DOHH2 (cell line): ENCODE measurements at regions not wholly inside any gene's neighbourhood (a gene's known extent, or its start where the extent isn't known, plus 50 kb on each side); places are given as distances from the start of the nearest gene placed in this dataset.
"Not testable (repeated sequence)": the region's sequence is repeated elsewhere in the genome, so short reads cannot be mapped to it uniquely, and the experiment has no call there.

Experiments
- H3F3A ChIP-seq: fragments of 200-600 bp; sonication (generic), shearing (Covaris generic); 2 replicates; pipeline ENCODE4 v1.6.0; 2016; ENCODE audit warnings: antibody characterized with exemption, mild to moderate bottlenecking; ENCODE audit not compliant: control insufficient read depth, insufficient read depth
- H3K27ac ChIP-seq: fragments of 200-600 bp; sonication (generic); 2 replicates; pipeline ENCODE4 v1.5.1; 2014; ENCODE audit warnings: low read depth, mild to moderate bottlenecking, low read length, moderate library complexity
- H3K27me3 ChIP-seq: fragments of 200-600 bp; sonication (generic); 2 replicates; pipeline ENCODE4 v1.6.1; 2014; ENCODE audit warnings: mild to moderate bottlenecking, low read length, mixed read lengths; ENCODE audit not compliant: control insufficient read depth
- H3K36me3 ChIP-seq: fragments of 200-600 bp; sonication (generic); 2 replicates; pipeline ENCODE4 v1.6.1; 2014; ENCODE audit warnings: mild to moderate bottlenecking, low read length, moderate library complexity, mixed read lengths; ENCODE audit not compliant: control insufficient read depth
- H3K4me1 ChIP-seq: fragments of 200-600 bp; sonication (generic); 2 replicates; pipeline ENCODE4 v1.6.1; 2014; ENCODE audit warnings: mild to moderate bottlenecking, low read length, mixed read lengths; ENCODE audit not compliant: control insufficient read depth
- H3K4me2 ChIP-seq: fragments of 200-600 bp; sonication (generic); 2 replicates; pipeline ENCODE4 v1.6.0; 2014; ENCODE audit warnings: mild to moderate bottlenecking, low read length, moderate library complexity
- H3K4me3 ChIP-seq: fragments of 200-600 bp; sonication (generic); 2 replicates; pipeline ENCODE4 v1.5.1; 2014; ENCODE audit warnings: mild to moderate bottlenecking, low read length, mixed read lengths
- H3K79me2 ChIP-seq: fragments of 200-600 bp; sonication (generic); 2 replicates; pipeline ENCODE4 v1.6.1; 2014; ENCODE audit warnings: mild to moderate bottlenecking, low read length, mixed read lengths; ENCODE audit not compliant: control insufficient read depth
- H3K9me2 ChIP-seq: fragments of 200-600 bp; sonication (generic); replicated peaks from 2 replicates; pipeline ENCODE4 v1.6.1; 2014; ENCODE audit warnings: mild to moderate bottlenecking, low read length, mixed read lengths; ENCODE audit not compliant: control insufficient read depth
- H3K9me3 ChIP-seq: fragments of 200-600 bp; sonication (generic); 2 replicates; pipeline ENCODE4 v1.6.1; 2014; ENCODE audit warnings: antibody characterized with exemption, low read length, mixed read lengths; ENCODE audit not compliant: control insufficient read depth, insufficient read depth
- H4K20me1 ChIP-seq: fragments of 200-600 bp; sonication (generic); 2 replicates; pipeline ENCODE4 v1.6.0; 2014; ENCODE audit warnings: low read depth, mild to moderate bottlenecking, antibody characterized with exemption, low read length, moderate library complexity; ENCODE audit not compliant: control insufficient read depth, insufficient read depth
- CTCF ChIP-seq: fragments of 200-600 bp; sonication (generic); IDR thresholded peaks from one replicate; pipeline ENCODE4 v1.5.1; 2014; ENCODE audit warnings: antibody characterized with exemption, mild to moderate bottlenecking, low read depth, low read length; ENCODE audit not compliant: poor library complexity, severe bottlenecking
- EZH2phosphoT487 ChIP-seq: fragments of 200-600 bp; sonication (generic); IDR thresholded peaks from 2 replicates; pipeline ENCODE4 v1.6.1; 2017; ENCODE audit warnings: borderline replicate concordance, mild to moderate bottlenecking, antibody characterized with exemption, low read length, moderate library complexity, mixed read lengths

- no peaks in the 10 kb centered on the region for H3K4me1 ChIP-seq
- no peak overlapping the region for H3K4me2 ChIP-seq
- H3K9me3 ChIP-seq: peaks cover 36% of the 10 kb centered on the region; the same call in 1 of the 2 replicates
Observed at GRCh38 chr21:10463156-10463555, 58.2 kb upstream of the TPTE start.

GRCh38 chr21:10464975-10465374, 56.4 kb upstream of the TPTE start:
- no peaks in the 10 kb centered on the region for H3K27me3 ChIP-seq
- no peaks in the 10 kb centered on the region for H4K20me1 ChIP-seq
- no peaks in the 10 kb centered on the region for H3K36me3 ChIP-seq
- no peak overlapping the region for H3K27ac ChIP-seq
- no peaks in the 10 kb centered on the region for H3K79me2 ChIP-seq
- no peaks in the 10 kb centered on the region for H3K9me2 ChIP-seq
- peaks cover 32% of the 10 kb centered on the region; the same call in 1 of the 2 replicates for H3K9me3 ChIP-seq
- H3F3A ChIP-seq: no peaks in the 10 kb centered on the region
- no peak overlapping the region for H3K4me2 ChIP-seq
- no peaks in the 10 kb centered on the region for H3K4me1 ChIP-seq
- TF ChIP-seq CTCF: no peak
- TF ChIP-seq EZH2phosphoT487: no peak
- H3K4me3 ChIP-seq: no peak overlapping the region

More at GRCh38 chr21:10463156-10463555, 58.2 kb upstream of the TPTE start:
- Histone ChIP-seq H3K79me2 (no peaks in the 10 kb centered on the region), H3K36me3 (no peaks in the 10 kb centered on the region), H3K27ac (no peak overlapping the region), H3F3A (no peaks in the 10 kb centered on the region), H3K4me3 (no peak overlapping the region), H3K9me2 (no peaks in the 10 kb centered on the region), H4K20me1 (no peaks in the 10 kb centered on the region), H3K27me3 (no peaks in the 10 kb centered on the region)
- no peak for TF ChIP-seq CTCF
- TF ChIP-seq EZH2phosphoT487: no peak

- H4K20me1 ChIP-seq, H3K79me2 ChIP-seq, H3K4me1 ChIP-seq, H3K4me2 ChIP-seq, H3F3A ChIP-seq, H3K36me3 ChIP-seq, H3K4me3 ChIP-seq, H3K9me2 ChIP-seq, H3K27me3 ChIP-seq, H3K27ac ChIP-seq: not testable (repeated sequence)
- H3K9me3 ChIP-seq: peaks cover 27% of the 10 kb centered on the region; the same call in 1 of the 2 replicates
Observed at GRCh38 chr21:10465524-10466110, 55.8 kb upstream of the TPTE start.

- Histone ChIP-seq H3K4me3 (no peak overlapping the region), H3K9me3 (peaks cover 23% of the 10 kb centered on the region; the same call in 1 of the 2 replicates), H4K20me1 (no peaks in the 10 kb centered on the region), H3F3A (no peaks in the 10 kb centered on the region), H3K27me3 (no peaks in the 10 kb centered on the region), H3K9me2 (no peaks in the 10 kb centered on the region), H3K79me2 (no peaks in the 10 kb centered on the region), H3K36me3 (no peaks in the 10 kb centered on the region), H3K27ac (no peak overlapping the region), H3K4me1 (no peaks in the 10 kb centered on the region), H3K4me2 (no peak overlapping the region)
- TF ChIP-seq CTCF (no peak), EZH2phosphoT487 (no peak)
Observed at GRCh38 chr21:10466200-10466599, 55.2 kb upstream of the TPTE start.
